CD4-positive, alpha-beta T cell (primary cell): ENCODE measurements at regions not wholly inside any gene's neighbourhood (a gene's known extent, or its start where the extent isn't known, plus 50 kb on each side); places are given as distances from the start of the nearest gene placed in this dataset. TPM values are rescaled to one million over a fixed set of nuclear protein-coding genes. Genes with fewer than 3 reads are reported as not detected.

Experiments used
- ATAC-seq: fragments of 200-7000 bp; cut with Tn5 transposase; one replicate; pipeline ENCODE4 v1.10.0; 2022; ENCODE audit warnings: mild to moderate bottlenecking; ENCODE audit not compliant: poor library complexity
- CTCF ChIA-PET: fragments of 350-600 bp; sonication (Branson Sonifier 250); formaldehyde crosslinking; loops from one replicate; lab custom pipeline; 2021; ENCODE audit warnings: antibody characterized with exemption, inconsistent platforms; lab: Charles Lee
- POLR2A ChIA-PET: fragments of 350-600 bp; sonication (Branson Sonifier 250); formaldehyde crosslinking; loops from one replicate; lab custom pipeline; 2021; ENCODE audit warnings: antibody characterized with exemption, inconsistent platforms; lab: Charles Lee
- DNase-seq, 14 experiments: peaks; one replicate each; pipeline ENCODE4 v3.0.0-alpha.2; 2013 to 2020; ENCODE audit warnings: mixed read lengths in 2 of 14
- H3K27ac ChIP-seq, 2 donors: one replicate each; pipeline versions ENCODE4 v1.5.1 to v1.7.0; 2013; ENCODE audit warnings: low read length in 2 of 2, low read depth in 1 of 2, mild to moderate bottlenecking in 1 of 2
- H3K27me3 ChIP-seq, 2 experiments: 1 replicate in 1 of 2; 2 replicates in 1 of 2; pipeline versions ENCODE4 v1.6.1 to v1.7.0; 2013; ENCODE audit warnings: low read length in 2 of 2, control low read depth in 1 of 2, mild to moderate bottlenecking in 1 of 2, moderate library complexity in 1 of 2; ENCODE audit not compliant: insufficient read depth in 2 of 2, control insufficient read depth in 1 of 2
- H3K36me3 ChIP-seq: one replicate; pipeline ENCODE4 v1.6.1; 2013; ENCODE audit warnings: low read length, control low read depth; ENCODE audit not compliant: insufficient read depth
- H3K4me1 ChIP-seq: one replicate; pipeline ENCODE4 v1.6.1; 2013; ENCODE audit warnings: low read length, control low read depth; ENCODE audit not compliant: insufficient read depth
- H3K4me3 ChIP-seq: one replicate; pipeline ENCODE4 v1.5.1; 2013; ENCODE audit warnings: mild to moderate bottlenecking, low read length, moderate library complexity
- H3K9me3 ChIP-seq, 2 experiments: 1 replicate in 1 of 2; 2 replicates in 1 of 2; pipeline versions ENCODE4 v1.6.1 to v1.7.0; 2013; ENCODE audit warnings: low read length in 2 of 2, mild to moderate bottlenecking in 2 of 2, control low read depth in 1 of 2, moderate library complexity in 1 of 2; ENCODE audit not compliant: control insufficient read depth in 1 of 2, insufficient read depth in 1 of 2
- H3K27ac Mint-ChIP-seq: one replicate; pipeline ENCODE4 v1.8.0; 2020; ENCODE audit warnings: mixed read lengths
- H3K27me3 Mint-ChIP-seq: one replicate; pipeline ENCODE4 v1.8.0; 2021; ENCODE audit warnings: mixed read lengths
- H3K36me3 Mint-ChIP-seq: one replicate; pipeline ENCODE4 v1.8.0; 2021; ENCODE audit warnings: low read depth, mixed read lengths
- H3K4me1 Mint-ChIP-seq: one replicate; pipeline ENCODE4 v1.8.0; 2021; ENCODE audit warnings: low read depth, mixed read lengths
- H3K4me3 Mint-ChIP-seq: one replicate; pipeline ENCODE4 v1.8.0; 2020; ENCODE audit warnings: mild to moderate bottlenecking, mixed read lengths
- H3K9me3 Mint-ChIP-seq: one replicate; pipeline ENCODE4 v1.8.0; 2020; ENCODE audit warnings: mixed read lengths
- intact Hi-C, 2 experiments: fragments of 100-400 bp; cut with DNase I in 1 of 2; cut with micrococcal nuclease in 1 of 2; formaldehyde crosslinking; loops; one replicate each; pipeline versions ENCODE4 v1.15.1 to v1.9.0; 2023 to 2025; cut with DNase I, micrococcal nuclease
- microRNA-seq: library from miRNA; unstranded; fragments of <30 nt; microRNA quantifications from one replicate; pipeline ENCODE4 v1.2.0, GENCODE V29; 2021; ENCODE audit warnings: borderline microRNAs expressed, borderline replicate concordance
- TF ChIP-seq, protein P1 (sequence below): fragments of 200-600 bp; IDR thresholded peaks from one replicate; pipeline ENCODE4 v1.8.0; 2022; ENCODE audit warnings: antibody characterized with exemption, mild to moderate bottlenecking

GRCh38 chr2:65483763-65484162, 51.4 kb upstream of the SPRED2 start:
- H3K36me3 ChIP-seq: no peaks in the 10 kb centered on the region
- peaks cover 0 to 3% of the 10 kb centered on the region in 2 experiments for H3K9me3 ChIP-seq
- H3K4me3 Mint-ChIP-seq: no peak overlapping the region
- peaks cover 2 to 3% of the 10 kb centered on the region in 2 experiments for H3K27me3 ChIP-seq
- peaks cover 3% of the 10 kb centered on the region for H3K9me3 Mint-ChIP-seq
- H3K4me1 Mint-ChIP-seq: no peaks in the 10 kb centered on the region
- DNase-seq (no peak), ATAC-seq (no peak)
- H3K27ac Mint-ChIP-seq: no peak overlapping the region
- POLR2A ChIA-PET: no interaction called here
- no peaks in the 10 kb centered on the region for H3K36me3 Mint-ChIP-seq
- peaks cover 27% of the 10 kb centered on the region for H3K27me3 Mint-ChIP-seq
- H3K4me3 ChIP-seq: no peak overlapping the region
- TF ChIP-seq, protein P1, sequence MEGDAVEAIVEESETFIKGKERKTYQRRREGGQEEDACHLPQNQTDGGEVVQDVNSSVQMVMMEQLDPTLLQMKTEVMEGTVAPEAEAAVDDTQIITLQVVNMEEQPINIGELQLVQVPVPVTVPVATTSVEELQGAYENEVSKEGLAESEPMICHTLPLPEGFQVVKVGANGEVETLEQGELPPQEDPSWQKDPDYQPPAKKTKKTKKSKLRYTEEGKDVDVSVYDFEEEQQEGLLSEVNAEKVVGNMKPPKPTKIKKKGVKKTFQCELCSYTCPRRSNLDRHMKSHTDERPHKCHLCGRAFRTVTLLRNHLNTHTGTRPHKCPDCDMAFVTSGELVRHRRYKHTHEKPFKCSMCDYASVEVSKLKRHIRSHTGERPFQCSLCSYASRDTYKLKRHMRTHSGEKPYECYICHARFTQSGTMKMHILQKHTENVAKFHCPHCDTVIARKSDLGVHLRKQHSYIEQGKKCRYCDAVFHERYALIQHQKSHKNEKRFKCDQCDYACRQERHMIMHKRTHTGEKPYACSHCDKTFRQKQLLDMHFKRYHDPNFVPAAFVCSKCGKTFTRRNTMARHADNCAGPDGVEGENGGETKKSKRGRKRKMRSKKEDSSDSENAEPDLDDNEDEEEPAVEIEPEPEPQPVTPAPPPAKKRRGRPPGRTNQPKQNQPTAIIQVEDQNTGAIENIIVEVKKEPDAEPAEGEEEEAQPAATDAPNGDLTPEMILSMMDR: no peak
- CTCF ChIA-PET: no interaction called here
- no peaks in the 10 kb centered on the region for H3K4me1 ChIP-seq
- intact Hi-C loops: no loop called here
- no peak overlapping the region for H3K27ac ChIP-seq

GRCh38 chr2:65482971-65483370, 50.6 kb upstream of the SPRED2 start:
- TF ChIP-seq, protein P1: no peak
- Histone ChIP-seq H3K9me3 (peaks cover 0 to 3% of the 10 kb centered on the region in 2 experiments), H3K4me1 (no peaks in the 10 kb centered on the region), H3K27me3 (peaks cover 2 to 3% of the 10 kb centered on the region in 2 experiments), H3K36me3 (no peaks in the 10 kb centered on the region), H3K27ac (no peak overlapping the region), H3K4me3 (no peak overlapping the region)
- Mint-ChIP-seq H3K36me3 (no peaks in the 10 kb centered on the region), H3K27me3 (peaks cover 24% of the 10 kb centered on the region), H3K4me1 (no peaks in the 10 kb centered on the region), H3K9me3 (peaks cover under 1% of the 10 kb centered on the region), H3K27ac (no peak overlapping the region), H3K4me3 (no peak overlapping the region)
- ATAC-seq (no peak), DNase-seq (no peak)
- CTCF ChIA-PET: no interaction called here
- POLR2A ChIA-PET: no interaction called here
- intact Hi-C loops: no loop called here

Small RNA genes lying in the stretch of these regions (microRNA-seq; reads per million reads assigned to microRNA genes)
- gene MIR4778: not detected
